HEK293 (cell line): ENCODE measurements at regions not wholly inside any gene's neighbourhood (a gene's known extent, or its start where the extent isn't known, plus 50 kb on each side); places are given as distances from the start of the nearest gene placed in this dataset.

Experiments
- CTCF ChIA-PET: fragments of 350-600 bp; formaldehyde crosslinking; extraction: SDS; loops from one replicate; lab custom pipeline; 2021; ENCODE audit warnings: antibody characterized with exemption; lab: Yijun Ruan, JAX
- POLR2A ChIA-PET: fragments of 300-600 bp; formaldehyde crosslinking; extraction: SDS; loops from one replicate; lab custom pipeline; 2020; ENCODE audit warnings: antibody characterized with exemption, inconsistent platforms; lab: Yijun Ruan, JAX
- H3K27ac ChIP-seq: fragments of 200-500 bp; sonication (Bioruptor generic); 2 replicates; pipeline ENCODE4 v1.5.1; 2014; ENCODE audit warnings: low read depth, low read length, control low read depth, inconsistent platforms; ENCODE audit errors: extremely low read depth
- H3K36me3 ChIP-seq, 2 experiments: fragments of 200-500 bp in 1 of 2; sonication (Bioruptor generic) in 1 of 2; 1 replicate in 1 of 2; 2 replicates in 1 of 2; pipeline ENCODE4 v1.5.1; 2014 to 2017; ENCODE audit warnings: inconsistent platforms in 2 of 2, low read length in 2 of 2; ENCODE audit not compliant: control insufficient read depth in 2 of 2, insufficient read depth in 1 of 2
- H3K4me1 ChIP-seq: fragments of 200-500 bp; sonication (Bioruptor generic); 2 replicates; pipeline ENCODE4 v1.5.1; 2014; ENCODE audit warnings: mild to moderate bottlenecking, low read length, inconsistent platforms; ENCODE audit not compliant: control insufficient read depth, insufficient read depth
- H3K4me3 ChIP-seq: 2 replicates; pipeline ENCODE4 v1.5.1; 2011; ENCODE audit warnings: low read depth, mild to moderate bottlenecking, control low read depth, low read length, moderate library complexity
- H3K9me3 ChIP-seq: fragments of 200-500 bp; sonication (Bioruptor generic); 2 replicates; pipeline ENCODE4 v1.5.1; 2014; ENCODE audit warnings: low read depth, low read length, inconsistent platforms; ENCODE audit not compliant: control insufficient read depth, insufficient read depth
- IKZF3 ChIP-seq: fragments of 450-650 bp; IDR thresholded peaks from 2 replicates; pipeline ENCODE4 v1.5.0; 2018; ENCODE audit warnings: missing biosample characterization, mild to moderate bottlenecking, missing genetic modification characterization, moderate library complexity
- KLF1 ChIP-seq: fragments of 450-650 bp; formaldehyde crosslinking; IDR thresholded peaks from 2 replicates; pipeline ENCODE4 v1.5.1; 2016; ENCODE audit warnings: missing biosample characterization, missing genetic modification characterization
- SCRT1 ChIP-seq: fragments of 450-650 bp; formaldehyde crosslinking; IDR thresholded peaks from 2 replicates; pipeline ENCODE4 v1.5.1; 2016; ENCODE audit warnings: missing biosample characterization, missing genetic modification characterization, borderline replicate concordance
- ZBTB17 ChIP-seq: fragments of 450-650 bp; formaldehyde crosslinking; IDR thresholded peaks from 2 replicates; pipeline ENCODE4 v1.5.1; 2016; ENCODE audit warnings: missing biosample characterization, missing genetic modification characterization
- ZBTB26 ChIP-seq: fragments of 450-650 bp; formaldehyde crosslinking; optimal IDR thresholded peaks from 2 replicates; pipeline ENCODE3; 2016; ENCODE audit warnings: missing biosample characterization, mild to moderate bottlenecking, missing genetic modification characterization
- ZNF169 ChIP-seq: fragments of 450-650 bp; formaldehyde crosslinking; IDR thresholded peaks from 2 replicates; pipeline ENCODE4 v1.5.1; 2016; ENCODE audit warnings: missing biosample characterization, missing genetic modification characterization
- ZNF211 ChIP-seq: fragments of 450-650 bp; formaldehyde crosslinking; IDR thresholded peaks from 2 replicates; pipeline ENCODE4 v1.5.1; 2016; ENCODE audit warnings: low read depth, missing biosample characterization, missing genetic modification characterization
- ZNF426 ChIP-seq: fragments of 450-650 bp; formaldehyde crosslinking; IDR thresholded peaks from 2 replicates; pipeline ENCODE4 v1.5.1; 2017; ENCODE audit warnings: missing biosample characterization, missing genetic modification characterization, mild to moderate bottlenecking, inconsistent platforms, moderate library complexity
- ZNF510 ChIP-seq: fragments of 450-650 bp; formaldehyde crosslinking; IDR thresholded peaks from 2 replicates; pipeline ENCODE4 v1.5.1; 2018; ENCODE audit warnings: mild to moderate bottlenecking, missing genetic modification characterization, missing biosample characterization; ENCODE audit not compliant: insufficient replicate concordance
- ZNF692 ChIP-seq: fragments of 450-650 bp; formaldehyde crosslinking; IDR thresholded peaks from 2 replicates; pipeline ENCODE4 v1.5.1; 2016; ENCODE audit warnings: missing biosample characterization, missing genetic modification characterization
- ZNF76 ChIP-seq: fragments of 450-650 bp; formaldehyde crosslinking; IDR thresholded peaks from 2 replicates; pipeline ENCODE4; 2016; ENCODE audit warnings: low read depth, missing biosample characterization, missing genetic modification characterization, borderline replicate concordance
- ZNF792 ChIP-seq: fragments of 450-650 bp; formaldehyde crosslinking; IDR thresholded peaks from 2 replicates; pipeline ENCODE4 v1.5.1; 2016; ENCODE audit warnings: missing biosample characterization, missing genetic modification characterization
- TF ChIP-seq, protein P1 (sequence below): fragments of 450-650 bp; formaldehyde crosslinking; IDR thresholded peaks from 2 replicates; pipeline ENCODE4 v1.5.1; 2016; ENCODE audit warnings: missing biosample characterization, missing genetic modification characterization
- TF ChIP-seq, protein P2 (sequence below): fragments of 450-650 bp; formaldehyde crosslinking; IDR thresholded peaks from 2 replicates; pipeline ENCODE4 v1.5.1; 2016; ENCODE audit warnings: missing biosample characterization, missing genetic modification characterization, borderline replicate concordance

- TF ChIP-seq ZNF426 = peak; percentile 71
These were observed 111.2 kb upstream of the ESR1 start (continued) for GRCh38 chr6:151696302-151696701.

DNA sequence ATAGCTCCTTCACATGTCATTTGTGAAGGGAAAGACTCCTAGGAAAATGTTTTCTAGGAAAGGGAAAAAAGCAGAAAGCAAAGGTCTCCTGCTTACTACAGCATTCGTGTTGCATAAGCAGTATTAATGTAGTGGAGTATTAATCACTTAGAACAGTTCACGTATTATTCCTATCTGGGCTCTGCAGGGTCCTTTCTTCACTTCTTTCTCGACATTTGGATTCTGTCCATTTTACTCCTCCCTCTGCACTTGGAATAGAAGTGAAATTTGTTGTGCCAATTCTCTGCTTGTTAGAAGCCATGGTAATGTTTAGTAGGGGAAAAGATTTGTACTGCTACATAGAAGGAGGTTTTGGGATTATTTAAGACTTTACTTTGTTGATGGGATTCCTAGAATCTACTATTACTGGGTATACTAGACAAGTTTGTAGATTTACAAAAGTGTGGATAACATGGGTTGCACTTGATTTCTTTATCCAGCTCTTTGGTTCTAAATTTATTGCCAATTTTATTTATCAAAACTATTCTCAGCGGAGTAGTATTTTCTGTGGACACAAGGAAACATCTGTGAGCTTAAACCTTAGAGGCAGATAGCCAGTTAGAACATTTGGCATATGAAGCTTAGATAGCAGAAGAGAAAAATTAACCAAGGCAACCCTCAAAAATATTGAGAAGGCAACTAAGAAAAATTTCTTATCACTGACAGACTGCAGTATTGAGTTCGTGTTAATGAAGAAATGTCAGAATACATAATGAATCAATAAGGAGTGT lies 108.4 kb upstream of the ESR1 start:
- CTCF ChIA-PET = interaction anchor here (0.7 kb wide), 1 partner anchor 13 kb away, joined by 5 read pairs; no protein-coding TSS in a partner anchor
- H3K9me3 ChIP-seq = no peaks in the 10 kb centered on the region
- H3K27ac ChIP-seq = no peak overlapping the region
- no peaks in the 10 kb centered on the region for H3K36me3 ChIP-seq
- H3K4me3 ChIP-seq = no peak overlapping the region
- POLR2A ChIA-PET = no interaction called here
- no peaks in the 10 kb centered on the region for H3K4me1 ChIP-seq
- TF ChIP-seq KLF1 (tag by site-specific recombination) (no peak), ZNF169 (no peak), IKZF3 (tag by site-specific recombination) (no peak), ZNF792 (tag by site-specific recombination) (no peak), ZNF76 (tag by site-specific recombination) (no peak)
- TF ChIP-seq, protein P1, sequence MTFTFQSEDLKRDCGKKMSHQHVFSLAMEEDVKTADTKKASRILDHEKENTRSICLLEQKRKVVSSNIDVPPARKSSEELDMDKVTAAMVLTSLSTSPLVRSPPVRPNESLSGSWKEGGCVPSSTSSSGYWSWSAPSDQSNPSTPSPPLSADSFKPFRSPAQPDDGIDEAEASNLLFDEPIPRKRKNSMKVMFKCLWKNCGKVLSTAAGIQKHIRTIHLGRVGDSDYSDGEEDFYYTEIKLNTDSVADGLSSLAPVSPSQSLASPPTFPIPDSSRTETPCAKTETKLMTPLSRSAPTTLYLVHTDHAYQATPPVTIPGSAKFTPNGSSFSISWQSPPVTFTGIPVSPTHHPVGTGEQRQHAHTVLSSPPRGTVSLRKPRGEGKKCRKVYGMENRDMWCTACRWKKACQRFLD (tag by site-specific recombination) = no peak
- TF ChIP-seq, protein P2, sequence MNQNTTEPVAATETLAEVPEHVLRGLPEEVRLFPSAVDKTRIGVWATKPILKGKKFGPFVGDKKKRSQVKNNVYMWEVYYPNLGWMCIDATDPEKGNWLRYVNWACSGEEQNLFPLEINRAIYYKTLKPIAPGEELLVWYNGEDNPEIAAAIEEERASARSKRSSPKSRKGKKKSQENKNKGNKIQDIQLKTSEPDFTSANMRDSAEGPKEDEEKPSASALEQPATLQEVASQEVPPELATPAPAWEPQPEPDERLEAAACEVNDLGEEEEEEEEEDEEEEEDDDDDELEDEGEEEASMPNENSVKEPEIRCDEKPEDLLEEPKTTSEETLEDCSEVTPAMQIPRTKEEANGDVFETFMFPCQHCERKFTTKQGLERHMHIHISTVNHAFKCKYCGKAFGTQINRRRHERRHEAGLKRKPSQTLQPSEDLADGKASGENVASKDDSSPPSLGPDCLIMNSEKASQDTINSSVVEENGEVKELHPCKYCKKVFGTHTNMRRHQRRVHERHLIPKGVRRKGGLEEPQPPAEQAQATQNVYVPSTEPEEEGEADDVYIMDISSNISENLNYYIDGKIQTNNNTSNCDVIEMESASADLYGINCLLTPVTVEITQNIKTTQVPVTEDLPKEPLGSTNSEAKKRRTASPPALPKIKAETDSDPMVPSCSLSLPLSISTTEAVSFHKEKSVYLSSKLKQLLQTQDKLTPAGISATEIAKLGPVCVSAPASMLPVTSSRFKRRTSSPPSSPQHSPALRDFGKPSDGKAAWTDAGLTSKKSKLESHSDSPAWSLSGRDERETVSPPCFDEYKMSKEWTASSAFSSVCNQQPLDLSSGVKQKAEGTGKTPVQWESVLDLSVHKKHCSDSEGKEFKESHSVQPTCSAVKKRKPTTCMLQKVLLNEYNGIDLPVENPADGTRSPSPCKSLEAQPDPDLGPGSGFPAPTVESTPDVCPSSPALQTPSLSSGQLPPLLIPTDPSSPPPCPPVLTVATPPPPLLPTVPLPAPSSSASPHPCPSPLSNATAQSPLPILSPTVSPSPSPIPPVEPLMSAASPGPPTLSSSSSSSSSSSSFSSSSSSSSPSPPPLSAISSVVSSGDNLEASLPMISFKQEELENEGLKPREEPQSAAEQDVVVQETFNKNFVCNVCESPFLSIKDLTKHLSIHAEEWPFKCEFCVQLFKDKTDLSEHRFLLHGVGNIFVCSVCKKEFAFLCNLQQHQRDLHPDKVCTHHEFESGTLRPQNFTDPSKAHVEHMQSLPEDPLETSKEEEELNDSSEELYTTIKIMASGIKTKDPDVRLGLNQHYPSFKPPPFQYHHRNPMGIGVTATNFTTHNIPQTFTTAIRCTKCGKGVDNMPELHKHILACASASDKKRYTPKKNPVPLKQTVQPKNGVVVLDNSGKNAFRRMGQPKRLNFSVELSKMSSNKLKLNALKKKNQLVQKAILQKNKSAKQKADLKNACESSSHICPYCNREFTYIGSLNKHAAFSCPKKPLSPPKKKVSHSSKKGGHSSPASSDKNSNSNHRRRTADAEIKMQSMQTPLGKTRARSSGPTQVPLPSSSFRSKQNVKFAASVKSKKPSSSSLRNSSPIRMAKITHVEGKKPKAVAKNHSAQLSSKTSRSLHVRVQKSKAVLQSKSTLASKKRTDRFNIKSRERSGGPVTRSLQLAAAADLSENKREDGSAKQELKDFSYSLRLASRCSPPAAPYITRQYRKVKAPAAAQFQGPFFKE (tag by site-specific recombination) = no peak

- POLR2A ChIA-PET = no interaction called here
- H3K4me1 ChIP-seq = no peaks in the 10 kb centered on the region
- no peaks in the 10 kb centered on the region for H3K36me3 ChIP-seq
- H3K9me3 ChIP-seq = no peaks in the 10 kb centered on the region
- no peak overlapping the region for H3K27ac ChIP-seq
- TF ChIP-seq SCRT1 (no peak), ZNF211 (no peak), ZNF692 (tag by site-specific recombination) (no peak), ZNF510 (tag by site-specific recombination) (no peak), ZBTB17 (no peak), ZBTB26 (tag by site-specific recombination) (no peak)
- CTCF ChIA-PET = no interaction called here
- no peak overlapping the region for H3K4me3 ChIP-seq
These were observed 107.8 kb upstream of the ESR1 start for GRCh38 chr6:151699719-151700118.
